ENCODE measurements at regions not wholly inside any gene's neighbourhood (a gene's known extent, or its start where the extent isn't known, plus 50 kb on each side); places are given as distances from the start of the nearest gene placed in this dataset.
"Not testable (repeated sequence)": the region's sequence is repeated elsewhere in the genome, so short reads cannot be mapped to it uniquely, and the experiment has no call there.

DNA sequence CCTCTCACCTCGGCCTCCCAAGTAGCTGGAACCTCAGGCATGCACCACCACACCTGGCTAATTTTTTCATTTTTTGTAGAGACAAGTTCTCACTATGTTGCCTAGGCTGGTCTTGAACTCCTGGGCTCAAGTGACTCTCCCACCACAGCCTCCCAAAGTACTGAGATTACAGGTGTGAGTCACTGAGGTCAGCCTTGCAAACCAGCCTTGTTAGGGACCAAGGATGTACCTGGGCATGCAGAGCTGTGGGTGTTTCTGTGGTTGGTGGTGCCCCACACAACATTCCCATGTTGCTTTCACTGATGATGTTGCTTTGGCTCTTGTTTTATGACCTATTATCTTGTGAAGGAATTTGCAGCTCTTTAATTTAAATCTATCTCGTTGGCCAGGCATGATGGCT lies 54.8 kb downstream of the OTUD1 start:
- peak; percentile 13 for DNase-seq (ENCODE audit: low read depth)

DNA sequence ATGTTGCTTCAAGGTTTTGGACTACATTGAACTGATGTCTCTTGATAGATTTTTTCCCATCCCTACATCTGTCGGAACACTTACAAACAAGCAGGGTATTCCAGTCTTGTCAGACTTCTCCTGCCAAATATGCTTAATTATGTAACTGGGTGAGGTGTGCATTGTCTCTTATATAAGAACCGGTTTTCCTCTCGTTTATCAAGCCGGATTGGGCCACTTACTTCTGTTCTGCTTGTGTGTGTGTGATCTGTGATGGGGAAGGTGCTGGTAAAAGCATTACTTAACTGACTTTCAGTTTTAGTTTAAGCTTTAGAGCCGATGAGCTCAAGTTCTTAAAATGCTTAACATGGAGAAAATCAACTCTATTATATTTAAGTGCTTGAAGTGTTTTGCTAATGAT lies 57.9 kb downstream of the OTUD1 start:
- DNase-seq (ENCODE audit: low read depth) = no peak

DNA sequence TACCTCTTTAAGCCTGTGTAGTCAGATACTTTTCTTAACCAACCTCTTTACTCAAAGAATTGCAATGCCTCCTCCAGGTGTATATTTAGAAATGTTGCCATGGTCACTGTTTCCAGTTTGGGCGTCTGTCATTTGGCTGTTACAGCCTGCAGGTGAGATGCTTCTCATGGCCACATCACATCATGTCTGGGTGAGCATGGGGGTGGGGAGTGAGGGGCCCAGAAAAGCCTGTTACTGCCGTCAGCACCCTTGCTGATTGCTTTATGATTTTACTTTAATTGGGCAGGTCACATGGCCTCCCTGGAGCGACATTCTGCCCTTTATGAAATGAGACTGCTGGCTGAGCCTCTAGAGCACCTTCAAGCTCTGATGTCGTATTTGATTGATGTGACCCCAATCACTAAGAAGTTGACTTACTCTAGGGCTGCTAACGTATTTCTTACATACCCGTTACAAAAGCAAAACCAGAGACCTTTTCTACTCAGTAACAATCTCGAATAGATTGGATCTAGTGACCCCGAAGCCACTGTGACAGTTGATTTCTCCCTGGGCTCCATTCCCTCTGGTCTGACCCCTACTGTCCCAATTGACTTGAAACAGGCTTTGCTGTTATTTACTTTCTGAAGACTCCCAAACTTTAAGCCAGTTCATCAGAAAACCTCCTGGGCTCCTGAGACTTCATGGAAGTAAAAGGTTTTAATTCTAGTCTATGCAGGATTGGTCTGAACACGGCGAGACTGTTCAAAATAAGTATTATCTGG lies 60.7 kb downstream of the OTUD1 start:
- DNase-seq (ENCODE audit: low read depth) = no peak

DNA sequence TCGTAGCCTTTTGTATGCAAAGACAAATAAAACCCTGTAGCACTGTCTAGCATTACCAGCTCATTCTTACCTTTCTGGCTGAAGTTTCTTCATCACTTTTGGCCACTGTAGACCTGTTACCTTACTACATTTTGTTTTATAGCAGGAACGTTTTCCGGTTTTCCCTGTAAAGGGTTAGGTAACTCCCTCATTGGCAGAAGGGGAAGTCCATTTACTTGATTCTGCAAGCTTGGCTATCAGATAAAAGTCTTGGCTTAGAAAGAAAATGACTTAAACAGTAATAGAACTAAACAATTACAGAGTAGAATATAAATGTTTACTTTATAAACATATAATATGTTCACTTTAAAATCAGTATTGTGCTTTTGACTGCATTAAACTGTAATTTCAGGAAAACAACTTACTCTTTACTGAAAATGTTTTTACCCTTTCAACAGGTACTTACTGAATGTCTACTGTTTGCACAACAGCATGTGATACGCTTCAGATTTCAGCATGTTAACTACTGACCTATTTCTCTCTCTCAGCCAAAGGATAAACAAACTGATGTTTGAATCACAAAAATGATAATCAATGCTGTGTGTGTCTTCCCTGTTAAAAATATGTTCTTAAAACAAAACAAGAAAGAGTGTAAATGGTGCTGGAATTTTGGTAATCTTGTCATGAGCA lies 67.1 kb downstream of the OTUD1 start:
- no peak for DNase-seq (ENCODE audit: low read depth)

DNA sequence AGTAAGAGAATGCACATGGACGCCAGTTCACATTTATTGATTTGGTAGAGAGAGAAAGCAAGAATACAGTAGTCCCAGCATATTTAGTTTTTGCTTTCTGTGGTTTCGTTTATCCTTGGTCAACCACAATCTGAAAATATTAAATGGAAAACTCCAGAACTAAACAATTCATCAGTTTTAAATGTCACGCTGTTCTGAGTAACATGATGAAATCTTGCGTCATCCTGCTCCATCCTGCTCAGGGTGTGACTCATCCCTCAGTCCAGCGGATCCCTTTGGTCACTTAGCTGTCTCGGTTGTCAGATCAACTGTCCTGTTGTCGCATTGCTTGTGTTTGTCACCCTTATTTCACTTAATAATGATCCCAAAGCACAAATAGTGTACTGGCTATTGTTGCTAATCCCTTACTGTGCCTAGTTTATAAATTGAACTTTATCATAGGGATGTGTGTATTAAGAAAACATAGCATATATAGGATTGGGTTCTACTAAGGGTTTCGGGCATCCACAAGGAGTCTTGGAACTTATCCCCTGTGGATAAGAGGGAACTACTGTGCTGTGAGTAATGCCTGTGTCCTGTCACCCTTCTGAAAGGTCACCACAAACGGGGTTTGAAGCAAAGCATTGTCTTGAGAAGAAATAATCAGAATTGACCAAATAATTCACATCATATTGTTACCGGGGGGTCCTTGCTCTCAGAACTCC lies 73.6 kb downstream of the OTUD1 start:
- peak; percentile 81 for DNase-seq (ENCODE audit: low read depth)

DNA sequence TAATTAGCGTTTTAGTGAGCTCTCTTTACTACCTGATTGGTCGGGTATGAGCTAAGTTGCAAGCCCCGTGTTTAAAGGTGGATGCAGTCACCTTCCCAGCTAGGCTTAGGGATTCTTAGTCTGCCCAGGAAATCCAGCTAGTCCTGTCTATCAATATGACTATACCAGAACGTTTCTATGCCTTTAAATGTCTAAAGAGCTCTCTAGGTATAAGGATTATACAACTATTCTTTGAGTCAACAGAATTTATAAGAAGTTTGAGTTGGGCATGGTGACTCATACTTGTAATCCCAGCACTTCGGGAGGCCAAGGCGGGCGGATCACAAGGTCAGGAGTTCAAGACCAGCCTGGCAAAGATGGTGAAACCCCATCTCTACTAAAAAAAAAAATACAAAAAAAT lies 74.7 kb downstream of the OTUD1 start:
- not testable (repeated sequence) for DNase-seq (ENCODE audit: low read depth)

DNA sequence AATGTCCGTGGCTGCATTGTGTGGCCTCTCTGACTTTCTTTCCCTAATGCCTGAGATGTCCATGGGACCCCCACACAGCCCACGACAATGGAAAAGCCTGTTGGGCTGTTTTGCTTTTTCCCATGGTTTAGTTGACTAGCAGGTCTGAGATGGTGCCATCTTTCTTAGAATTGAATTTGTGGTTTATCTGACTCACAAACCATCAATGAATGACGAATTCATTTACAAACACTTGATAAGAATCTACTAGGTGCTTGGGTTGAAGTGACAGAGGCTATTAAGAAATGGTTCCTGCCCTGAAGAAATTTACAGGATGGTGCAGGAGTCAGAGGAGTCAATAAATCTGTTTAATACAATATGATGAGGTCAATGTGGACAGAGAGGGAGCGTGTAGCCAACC lies 75.4 kb downstream of the OTUD1 start:
- DNase-seq (ENCODE audit: low read depth) = peak; percentile 77

DNA sequence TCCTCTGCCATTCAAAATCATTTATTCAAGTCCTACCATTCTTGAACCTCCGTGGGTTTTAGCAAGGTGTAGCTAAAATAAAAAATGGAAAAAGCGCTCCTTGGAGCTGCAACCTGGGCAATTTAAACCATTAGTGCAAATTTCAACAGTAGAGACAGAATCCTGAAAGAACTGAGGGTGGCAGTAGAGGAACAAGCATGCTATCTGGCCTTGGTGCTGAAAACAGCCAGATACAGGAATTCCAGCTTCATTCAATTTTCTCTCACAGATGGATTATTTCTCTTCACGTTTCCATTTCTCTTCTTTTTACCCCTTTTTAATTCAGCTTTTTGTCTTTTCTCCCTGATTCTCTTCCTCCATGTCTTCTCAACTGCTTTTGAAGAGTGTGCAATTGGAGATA lies 77.7 kb downstream of the OTUD1 start:
- DNase-seq (ENCODE audit: low read depth) = peak; percentile 29

DNA sequence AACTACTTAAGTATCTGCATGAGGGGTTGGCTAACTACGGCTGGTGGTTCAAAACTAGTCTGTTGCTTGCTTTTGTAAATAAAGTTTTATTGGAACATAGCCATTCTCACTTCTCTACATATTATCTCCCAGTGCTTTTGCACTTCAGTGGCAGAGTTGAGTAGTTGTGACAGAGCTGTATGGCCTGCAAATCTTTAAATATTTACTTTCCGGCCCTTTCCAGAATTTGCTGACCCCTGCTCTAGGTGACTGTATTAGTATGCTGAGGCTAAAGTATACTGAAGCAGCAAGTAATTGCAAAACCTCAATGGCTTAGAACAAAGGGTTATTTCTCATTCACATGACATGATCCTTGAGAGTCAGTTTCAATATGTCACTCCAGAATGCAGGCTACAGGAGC lies 78.3 kb downstream of the OTUD1 start:
- no peak for DNase-seq (ENCODE audit: low read depth)

DNA sequence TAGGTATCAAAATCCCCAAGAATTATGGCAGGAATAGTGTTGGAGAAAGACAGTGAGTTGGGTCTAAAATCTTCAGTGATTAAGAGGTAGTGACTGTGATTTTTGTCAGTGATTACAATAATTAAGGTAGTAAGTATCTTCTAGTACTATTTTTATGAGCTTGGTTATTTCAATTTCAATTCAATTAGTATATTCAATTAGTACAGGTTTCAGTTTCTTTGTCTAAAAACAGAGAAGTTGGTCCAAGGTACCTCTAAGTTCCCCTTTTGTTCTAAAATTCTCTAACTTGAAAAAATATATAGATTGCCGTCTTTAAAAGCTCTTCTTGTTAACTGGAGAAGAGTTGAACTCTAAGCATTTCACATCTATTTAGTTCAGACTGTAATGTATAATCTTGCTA lies 82.9 kb downstream of the OTUD1 start:
- no peak for DNase-seq (ENCODE audit: low read depth)

DNA sequence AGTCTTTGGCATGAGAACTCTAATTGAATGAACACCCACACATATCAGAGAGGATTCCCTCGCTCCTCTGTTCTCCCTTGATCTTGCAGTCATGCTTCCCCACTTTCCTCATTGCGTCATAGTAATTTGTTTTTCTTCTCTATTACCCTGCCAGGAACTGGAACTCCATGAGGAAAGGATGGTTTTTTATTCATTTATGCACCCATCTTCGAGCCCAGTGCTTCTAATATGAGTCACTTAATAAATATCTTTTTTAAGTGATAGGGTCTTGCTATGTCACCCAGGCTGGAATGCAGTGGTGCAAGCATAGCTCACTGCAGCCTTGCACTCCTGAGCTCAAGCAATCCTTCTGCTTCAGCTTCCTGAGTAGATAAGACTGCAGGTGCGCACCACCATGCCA lies 83.5 kb downstream of the OTUD1 start:
- peak; percentile 23 for DNase-seq (ENCODE audit: low read depth)

DNA sequence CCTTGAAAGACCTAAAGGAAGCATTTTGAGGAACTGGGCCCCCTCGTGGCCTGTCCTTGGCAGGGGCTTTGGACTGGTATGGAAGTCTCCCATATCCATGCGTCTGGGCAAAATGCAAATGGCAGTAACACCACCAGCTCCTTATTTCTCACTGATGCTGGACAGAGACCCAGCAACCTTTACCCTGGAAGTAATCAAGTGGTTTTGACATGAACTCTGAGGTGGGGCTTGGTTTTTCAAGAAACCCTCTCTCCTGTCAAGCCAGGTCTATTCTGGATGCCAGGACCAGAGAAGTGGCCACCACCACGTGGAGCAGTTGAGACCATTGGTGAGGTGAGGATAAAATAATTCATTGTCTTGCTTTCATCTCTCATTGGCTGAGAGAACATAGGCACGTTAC lies 84.4 kb downstream of the OTUD1 start:
- no peak for DNase-seq (ENCODE audit: low read depth)

DNA sequence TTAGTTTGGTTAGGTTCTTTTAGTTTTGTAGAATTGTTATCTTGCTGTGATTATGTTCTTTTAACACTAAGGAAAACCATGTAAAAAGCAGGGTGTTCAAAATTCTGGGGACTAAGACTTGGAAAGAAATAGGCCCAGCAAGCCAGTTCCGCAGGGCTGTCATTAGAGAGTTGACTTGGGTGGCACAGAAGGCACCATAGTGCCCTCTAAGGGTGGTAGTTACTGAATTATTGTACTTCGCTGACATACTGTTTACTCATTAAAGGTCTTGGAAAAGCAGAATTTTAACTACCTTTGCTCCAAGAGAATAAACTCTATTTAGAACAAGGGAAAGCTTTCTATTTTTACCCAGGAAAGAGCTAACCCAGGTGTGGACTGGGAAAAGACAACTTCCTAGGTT lies 86.5 kb downstream of the OTUD1 start:
- peak; percentile 28 for DNase-seq (ENCODE audit: low read depth)

DNA sequence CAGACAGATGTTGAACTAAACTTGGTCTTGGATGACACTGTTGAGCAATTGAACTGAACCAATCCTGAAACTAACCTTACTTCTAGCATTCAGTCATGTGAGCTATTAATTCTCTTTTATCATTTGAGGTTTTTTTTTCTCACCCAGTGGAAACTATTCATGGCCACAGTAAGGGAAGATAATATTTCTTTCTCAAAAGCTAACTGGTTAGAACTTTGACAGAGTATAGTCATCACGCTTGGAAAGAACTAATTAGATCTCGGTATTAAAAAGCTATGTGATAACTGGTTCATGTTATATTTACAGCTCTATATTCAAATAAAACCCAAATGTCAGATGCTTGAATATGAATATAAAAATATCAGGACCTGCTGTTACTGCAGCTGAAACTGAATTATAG lies 89.5 kb downstream of the OTUD1 start:
- DNase-seq (ENCODE audit: low read depth) = no peak

DNA sequence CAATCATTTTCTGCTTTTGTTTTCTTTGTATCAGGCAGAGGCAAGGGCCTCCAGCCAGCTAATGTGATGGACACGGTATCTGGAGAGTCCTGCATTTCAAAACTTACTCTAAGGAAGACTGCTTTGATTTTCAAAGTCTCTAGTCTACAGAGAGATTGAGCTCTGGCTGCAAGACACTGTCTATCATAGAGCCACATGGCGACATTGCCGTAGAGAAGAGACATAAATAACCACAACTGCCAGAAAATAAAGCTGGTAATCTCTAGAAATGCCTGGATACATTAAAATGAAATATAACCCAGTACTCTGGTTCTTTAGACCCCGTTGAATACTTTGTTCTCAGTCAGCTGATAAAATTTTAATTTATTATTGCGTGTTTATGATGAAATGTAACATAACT lies 90.8 kb downstream of the OTUD1 start:
- DNase-seq (ENCODE audit: low read depth) = no peak

DNA sequence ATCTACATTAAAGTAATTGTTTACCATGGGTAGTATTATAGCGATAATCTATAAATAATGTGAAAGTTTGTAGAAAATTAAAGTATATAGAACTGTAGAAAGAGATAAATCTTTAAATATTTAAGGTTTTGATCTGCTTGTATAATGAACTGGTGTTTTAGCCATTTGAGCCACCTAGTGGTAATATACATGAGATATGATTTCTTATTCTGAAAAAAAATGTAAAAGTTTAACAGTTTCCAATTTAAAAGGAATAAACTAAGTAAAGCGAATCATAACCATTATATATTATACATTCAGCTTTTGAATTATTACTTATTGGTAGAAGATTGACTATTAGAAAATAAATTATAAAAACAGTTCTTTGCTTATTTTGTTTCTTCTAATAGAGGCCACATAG lies 91.2 kb downstream of the OTUD1 start:
- DNase-seq (ENCODE audit: low read depth) = no peak

DNA sequence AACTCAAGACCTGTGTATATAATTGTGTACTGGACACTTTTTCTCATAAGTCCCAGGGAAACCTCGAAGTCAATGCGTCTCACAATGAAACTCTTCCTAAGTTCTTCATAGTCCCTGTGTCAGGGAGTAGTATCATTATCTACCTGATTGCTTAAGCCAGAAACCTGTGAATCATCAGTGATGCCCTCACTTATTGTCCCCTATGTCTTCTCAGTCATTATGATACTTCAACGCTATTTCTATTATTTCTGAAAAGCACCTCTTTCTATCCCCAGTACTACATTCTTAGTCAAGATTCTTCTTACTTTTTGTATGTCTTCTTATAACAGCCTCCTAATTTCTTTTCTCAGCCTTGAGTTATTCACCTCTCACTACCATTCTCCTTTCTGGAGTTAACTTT lies 94.3 kb downstream of the OTUD1 start:
- no peak for DNase-seq (ENCODE audit: low read depth)

DNA sequence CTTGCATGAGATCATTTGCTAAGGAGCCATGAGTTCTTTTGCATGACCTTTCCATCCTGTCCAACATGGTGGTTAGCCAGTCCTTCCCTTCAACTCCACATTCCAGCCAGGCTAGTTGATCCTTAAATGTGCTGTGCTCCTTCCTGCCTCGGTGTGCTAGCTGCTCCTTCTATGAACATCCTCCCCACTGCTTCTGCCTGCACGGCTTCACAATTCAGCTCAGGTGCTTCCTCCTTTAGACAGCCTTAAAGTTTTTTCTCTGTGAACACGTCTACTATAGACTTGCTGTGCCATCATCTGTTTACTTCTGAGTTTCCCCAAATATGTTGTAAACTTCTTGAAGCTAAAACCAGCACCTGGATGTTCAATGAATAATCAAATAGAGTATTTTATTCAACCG lies 95.5 kb downstream of the OTUD1 start:
- no peak for DNase-seq (ENCODE audit: low read depth)

DNA sequence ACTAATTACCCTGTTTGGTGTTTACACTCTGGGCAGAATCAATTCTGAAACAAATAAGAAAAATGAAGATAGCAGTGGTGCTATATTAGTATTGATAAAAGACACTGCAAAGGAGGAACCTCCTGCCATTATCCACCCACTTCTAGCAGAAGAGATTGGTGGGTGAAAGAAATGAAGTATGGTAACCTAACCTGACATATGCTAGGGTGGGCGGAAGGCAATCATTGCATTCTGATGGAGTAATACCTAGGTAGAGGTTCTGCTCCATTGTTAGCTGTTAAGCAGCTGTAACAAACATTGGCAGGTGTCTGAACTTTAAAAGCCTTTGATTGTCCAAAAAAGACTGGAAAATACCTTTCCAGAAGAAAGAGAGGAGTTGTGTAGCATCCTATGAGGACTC lies 95.9 kb downstream of the OTUD1 start:
- no peak for DNase-seq (ENCODE audit: low read depth)

DNA sequence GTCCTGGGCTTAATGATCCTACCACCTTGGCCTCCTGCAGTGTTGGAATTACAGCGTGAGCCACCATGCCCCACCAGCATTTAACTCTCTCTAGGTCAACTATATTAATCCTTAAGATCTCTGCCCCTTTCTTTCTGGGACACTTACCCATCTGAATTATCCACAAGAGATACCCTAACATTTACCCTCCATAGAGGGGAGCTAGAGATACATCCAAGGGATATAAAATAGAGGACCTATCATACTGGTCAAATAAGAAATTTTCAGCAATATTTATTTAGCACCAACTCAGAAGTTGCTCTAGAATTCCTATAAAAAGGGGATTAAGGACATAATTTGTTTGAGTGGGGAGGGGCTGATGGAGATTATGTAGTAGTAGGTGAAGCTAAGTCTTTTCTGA lies 96.5 kb downstream of the OTUD1 start:
- no peak for DNase-seq (ENCODE audit: low read depth)

DNA sequence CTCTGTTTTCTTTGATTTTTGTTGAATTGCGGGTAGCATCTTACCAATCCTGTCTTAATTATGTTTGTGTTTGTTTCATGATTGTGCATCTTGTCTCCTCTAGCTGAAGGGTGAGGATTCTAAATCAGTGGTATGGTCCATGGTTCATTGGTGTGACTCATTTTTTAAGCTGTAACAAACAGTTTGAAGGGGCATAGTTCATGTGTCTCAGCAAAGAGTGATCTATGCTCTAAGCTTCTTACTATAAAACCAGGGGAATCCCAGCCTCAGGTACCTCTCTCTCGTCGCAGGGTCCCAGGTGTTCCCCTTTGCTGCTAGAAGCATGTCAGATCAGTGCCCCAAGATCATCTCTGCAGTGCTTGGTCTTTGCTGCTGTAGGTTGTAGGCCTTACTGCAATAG lies 100.1 kb downstream of the OTUD1 start:
- DNase-seq (ENCODE audit: low read depth) = no peak

DNA sequence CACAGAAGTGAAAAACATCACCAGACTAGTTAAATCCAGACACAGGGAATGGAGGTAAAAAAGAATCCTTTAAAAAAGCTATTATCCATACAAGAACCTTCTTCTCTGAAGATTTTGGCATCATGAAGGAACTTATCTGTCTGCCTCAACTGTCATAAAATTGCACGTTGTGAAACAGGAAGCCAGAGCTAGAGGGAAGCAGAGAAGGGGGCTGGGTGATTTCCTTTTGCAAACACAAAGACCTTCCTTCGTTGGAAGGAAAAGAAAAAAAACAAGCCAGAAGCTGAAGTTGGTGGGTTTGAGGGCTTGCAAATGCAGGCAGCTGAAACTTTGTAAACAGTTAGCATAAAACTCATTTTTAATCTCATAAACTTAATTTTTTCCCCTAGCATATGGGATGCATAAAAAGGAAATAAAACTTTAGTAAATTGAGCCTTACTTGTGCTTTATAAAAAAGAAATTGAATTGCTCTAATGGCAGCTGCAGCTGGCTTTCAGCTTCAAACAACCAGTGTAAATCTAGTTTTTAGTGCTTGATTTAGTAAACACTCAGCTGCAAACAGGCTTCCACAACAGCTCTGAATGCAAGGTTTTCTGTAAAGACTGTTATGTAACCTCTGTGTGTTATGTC lies 101.6 kb downstream of the OTUD1 start:
- DNase-seq (ENCODE audit: low read depth) = no peak

All from M059J (cell line).